GM21423 (cell line): ENCODE measurements at regions not wholly inside any gene's neighbourhood (a gene's known extent, or its start where the extent isn't known, plus 50 kb on each side); places are given as distances from the start of the nearest gene placed in this dataset.
"Not testable (repeated sequence)": the region's sequence is repeated elsewhere in the genome, so short reads cannot be mapped to it uniquely, and the experiment has no call there.

Experiments
- ATAC-seq: cut with Tn5 transposase; IDR thresholded peaks from one replicate; pipeline ENCODE4 v1.9.1; 2021; ENCODE audit warnings: mild to moderate bottlenecking, moderate library complexity; ENCODE audit not compliant: unreplicated experiment

DNA sequence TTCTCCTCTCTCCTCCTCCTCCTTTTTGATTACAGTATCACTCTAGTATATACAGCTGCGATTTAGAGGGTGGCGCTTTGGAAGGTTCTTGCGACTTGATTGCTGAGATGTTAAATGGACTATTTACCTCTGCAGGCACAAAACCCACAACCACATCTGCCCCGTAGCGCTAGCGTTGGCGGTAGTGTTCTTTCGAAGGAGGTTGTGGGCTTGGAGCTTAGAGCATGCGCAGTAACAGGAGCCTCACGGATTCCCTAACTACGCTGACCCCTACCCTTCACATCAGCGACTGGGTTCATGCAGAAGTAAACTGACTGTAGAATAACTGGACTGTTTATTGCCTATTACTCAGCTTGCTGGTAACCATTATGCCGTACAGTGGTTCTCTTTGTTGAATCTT lies 58.0 kb downstream of the CGGBP1 start:
- ATAC-seq: no peak

DNA sequence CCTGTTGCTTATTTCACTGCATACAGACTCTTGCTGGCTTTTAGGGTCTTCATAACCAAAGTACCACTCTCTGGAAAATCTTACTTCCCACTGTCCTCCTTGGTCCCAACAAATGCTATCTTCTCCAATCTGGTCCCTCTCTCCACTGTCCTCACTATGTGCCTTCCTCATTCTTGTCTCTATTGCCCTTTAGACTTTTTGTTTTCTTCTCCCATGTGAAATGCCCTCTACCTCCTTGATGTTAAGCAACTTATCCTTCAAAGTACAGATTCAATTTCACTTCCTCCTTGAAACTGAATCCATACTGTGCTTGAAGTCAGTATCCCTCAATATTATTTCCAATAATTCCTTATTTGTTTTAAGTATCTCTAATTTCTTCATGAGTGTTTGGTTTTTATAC lies 60.8 kb downstream of the CGGBP1 start:
- ATAC-seq: no peak

- ATAC-seq: peak; percentile 97
These were observed 61.5 kb downstream of the CGGBP1 start for GRCh38 chr3:87997298-87997697.

- ATAC-seq: no peak
These were observed 61.9 kb downstream of the CGGBP1 start for GRCh38 chr3:87996882-87997281.

DNA sequence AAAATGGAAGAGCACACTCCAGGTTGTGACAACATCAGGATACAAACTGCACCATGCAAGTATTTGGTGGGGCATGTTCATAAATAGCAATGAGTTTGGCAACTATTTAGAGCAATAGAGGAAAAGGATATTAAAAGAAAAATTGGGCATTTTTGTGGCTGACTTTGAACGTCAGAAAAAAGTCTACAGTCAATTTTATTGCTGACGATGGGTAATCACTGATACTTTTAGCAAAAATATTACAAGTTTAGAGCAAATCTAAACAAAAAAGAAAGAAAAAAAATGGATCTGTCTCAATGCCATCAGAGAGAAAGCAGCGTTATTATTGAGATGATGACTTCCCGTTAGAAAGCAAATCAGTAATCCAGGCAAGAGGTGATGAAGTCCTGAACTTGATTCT lies 65.2 kb downstream of the CGGBP1 start:
- ATAC-seq: no peak

- ATAC-seq: no peak
These were observed 70.9 kb downstream of the CGGBP1 start for GRCh38 chr3:87987952-87988351.

GRCh38 chr3:87982421-87982820 lies 76.4 kb downstream of the CGGBP1 start:
- ATAC-seq: no peak

GRCh38 chr3:87979527-87979926 lies 79.3 kb downstream of the CGGBP1 start:
- ATAC-seq: no peak

GRCh38 chr3:87977765-87978164 lies 81.0 kb downstream of the CGGBP1 start:
- ATAC-seq: no peak

- ATAC-seq: no peak
These were observed 83.1 kb downstream of the CGGBP1 start for GRCh38 chr3:87975716-87976115.

DNA sequence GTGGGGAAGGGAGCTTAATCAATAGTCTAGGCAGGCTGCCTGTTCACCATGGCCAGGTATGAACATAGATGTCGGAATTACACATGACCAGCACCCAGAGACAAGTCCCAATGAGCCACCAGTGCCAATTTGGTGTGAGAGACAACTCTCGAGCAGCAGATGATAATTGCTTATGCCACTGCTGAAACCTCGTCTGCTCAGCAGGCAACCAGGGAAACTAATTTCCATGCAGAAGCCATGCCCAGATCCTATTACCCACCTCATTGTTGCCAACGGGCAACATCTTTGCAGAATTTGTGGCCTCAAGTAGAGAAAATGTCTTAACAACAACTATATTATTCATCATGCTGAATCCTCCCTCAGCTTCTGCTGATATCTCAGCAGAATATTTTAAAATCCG lies 84.9 kb downstream of the CGGBP1 start:
- ATAC-seq: no peak

GRCh38 chr3:87969620-87970019 lies 89.2 kb downstream of the CGGBP1 start:
- ATAC-seq: no peak

DNA sequence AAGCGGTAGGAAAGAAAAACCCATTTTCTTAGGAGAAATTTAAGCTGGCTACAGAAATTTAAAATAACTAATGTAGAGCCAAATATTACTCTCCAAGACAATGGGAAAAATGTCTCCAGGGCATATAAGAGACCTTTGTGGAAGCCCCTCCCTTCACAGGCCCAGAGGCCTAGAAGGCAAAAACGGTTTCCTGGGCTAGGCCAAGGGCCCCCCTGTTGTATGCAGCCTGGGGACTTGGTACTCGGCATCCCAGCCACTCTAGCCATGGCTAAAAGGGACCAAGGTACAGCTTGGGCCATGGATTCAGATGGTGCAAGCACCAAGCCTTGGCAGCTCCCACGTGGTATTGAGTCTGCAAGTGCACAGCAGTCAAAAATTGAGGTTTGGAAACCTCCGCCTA lies 90.1 kb downstream of the CGGBP1 start:
- no peak for ATAC-seq

DNA sequence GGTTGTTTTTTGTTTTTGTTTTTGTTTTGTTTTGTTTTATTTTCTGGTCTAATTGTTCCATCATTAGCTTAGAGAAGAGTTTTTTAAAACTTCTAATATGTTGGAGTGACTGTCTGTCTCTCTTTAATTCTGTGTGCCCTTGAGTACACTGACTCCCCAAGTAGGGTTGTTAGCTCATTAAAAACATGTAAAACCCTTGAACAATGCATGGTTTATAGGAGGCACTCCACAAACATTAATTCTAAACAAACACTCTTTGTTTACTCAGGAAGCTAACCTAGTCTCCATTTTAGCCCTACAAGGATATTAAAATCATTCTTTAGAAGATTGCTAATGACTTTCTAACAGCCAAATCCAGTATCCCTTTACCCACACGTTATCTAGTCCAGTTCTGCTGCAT lies 100.5 kb downstream of the CGGBP1 start:
- ATAC-seq: no peak

DNA sequence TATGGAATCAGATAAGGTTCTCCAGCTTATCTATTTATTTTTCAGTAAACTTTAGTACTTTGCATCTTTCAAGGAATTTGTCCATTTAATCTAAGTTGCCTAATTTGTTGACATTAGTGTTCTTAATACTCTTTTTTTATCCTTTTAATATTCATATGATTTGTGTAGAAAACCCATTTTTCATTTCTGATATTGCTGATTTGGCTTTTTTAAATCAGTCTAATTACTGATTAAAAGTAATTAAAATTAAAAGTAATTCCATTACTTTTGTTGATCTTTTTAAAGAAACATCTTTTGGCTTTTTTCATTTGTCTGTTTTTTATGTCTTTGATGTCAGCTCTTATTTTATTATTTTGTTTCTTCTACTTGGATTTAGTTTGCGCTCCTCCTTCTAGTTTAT lies 101.2 kb downstream of the CGGBP1 start:
- no peak for ATAC-seq

- ATAC-seq: no peak
These were observed 109.0 kb downstream of the CGGBP1 start for GRCh38 chr3:87949879-87950208.

DNA sequence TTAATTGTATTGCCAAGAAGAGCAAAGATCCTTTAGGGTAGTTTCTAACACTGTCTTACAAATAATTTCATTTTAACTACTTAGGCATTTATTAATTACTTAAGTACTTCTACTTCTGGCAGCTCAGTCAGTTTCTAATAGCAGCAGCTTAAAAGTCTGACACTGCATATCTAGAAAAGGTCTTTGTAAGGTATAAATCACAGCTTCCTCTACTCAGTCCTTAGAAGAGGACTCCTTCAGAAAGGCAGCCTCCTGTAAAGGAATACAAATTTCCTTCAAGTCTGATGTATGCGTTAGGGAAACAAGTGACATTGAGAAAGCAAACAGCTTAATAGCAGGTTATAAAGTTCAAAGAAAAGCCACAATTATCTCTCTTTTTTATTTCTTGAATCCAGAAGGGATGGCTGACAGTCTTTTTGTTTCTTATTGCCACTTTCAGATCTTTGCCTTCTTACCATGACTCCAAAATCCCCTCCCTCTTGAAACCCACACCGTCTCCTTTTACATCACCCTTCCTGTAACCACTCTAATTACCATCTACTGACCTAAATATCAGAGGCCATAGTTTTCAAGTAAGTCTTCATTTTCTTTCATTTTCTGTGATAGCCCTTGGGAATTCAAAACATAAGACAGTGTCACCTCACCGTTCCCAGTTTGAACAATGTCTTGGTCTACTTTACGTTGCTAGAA lies 109.5 kb downstream of the CGGBP1 start:
- ATAC-seq: peak; percentile 94

- ATAC-seq: not testable (repeated sequence)
These were observed 112.8 kb downstream of the CGGBP1 start for GRCh38 chr3:87946007-87946406.

- ATAC-seq: not testable (repeated sequence)
These were observed 116.5 kb downstream of the CGGBP1 start for GRCh38 chr3:87942256-87942655.

DNA sequence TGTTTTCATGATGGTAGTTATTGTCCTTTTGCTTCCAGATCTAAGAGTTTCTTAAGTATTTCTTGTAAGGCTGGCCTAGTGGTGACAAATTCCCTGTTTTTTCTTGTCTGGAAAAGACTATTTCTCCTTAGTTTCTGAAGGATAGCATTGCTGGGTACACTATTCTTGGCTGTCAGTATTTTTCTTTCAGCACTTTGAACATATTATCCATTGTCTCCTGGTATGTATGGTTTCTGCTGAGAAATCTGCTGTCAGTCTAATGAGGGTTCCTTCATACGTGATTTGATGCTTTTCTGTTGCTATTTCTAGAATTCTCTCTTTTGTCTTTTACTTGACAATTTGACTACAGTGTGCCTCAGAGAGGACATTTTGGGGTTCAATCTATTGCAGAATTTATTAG lies 134.3 kb downstream of the CGGBP1 start:
- no peak for ATAC-seq

DNA sequence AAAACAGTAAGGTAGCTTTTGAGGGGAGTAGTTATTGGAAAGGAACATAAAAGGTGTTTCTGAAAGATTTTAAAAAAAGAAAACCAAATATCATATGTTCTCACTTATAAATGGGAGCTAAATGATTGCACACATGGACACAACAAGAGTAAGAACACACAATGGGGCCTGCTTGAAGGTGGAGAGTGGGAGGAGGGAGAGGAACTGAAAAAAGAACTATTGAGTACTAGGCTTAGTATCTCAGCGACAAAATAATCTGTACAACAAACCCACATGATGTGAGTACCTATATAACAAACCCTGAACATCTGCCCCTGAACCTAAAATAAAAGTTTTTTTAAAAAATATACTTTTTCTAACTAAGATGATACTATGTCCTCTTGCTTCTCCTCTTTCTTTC lies 138.3 kb downstream of the CGGBP1 start:
- ATAC-seq: no peak

- ATAC-seq: no peak
These were observed 157.7 kb downstream of the CGGBP1 start for GRCh38 chr3:87901141-87901540.

DNA sequence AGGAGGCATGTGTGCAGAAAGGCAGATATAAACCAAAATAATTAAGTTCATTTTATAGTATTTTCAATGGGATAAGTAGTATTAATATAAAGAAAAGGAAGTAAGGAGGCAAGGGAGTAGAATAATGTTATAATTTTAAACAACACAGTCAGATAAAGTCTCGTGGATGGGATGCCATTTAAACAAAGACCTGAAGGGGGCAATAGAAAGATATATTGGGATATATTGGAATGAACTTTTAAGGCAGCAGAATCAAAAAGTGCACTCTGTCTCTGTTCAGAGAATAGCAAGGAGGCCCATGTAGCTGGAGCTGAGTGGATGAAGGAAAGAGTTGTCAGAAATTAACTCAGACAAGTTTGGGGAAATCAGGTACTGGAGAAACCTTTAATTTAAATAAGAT lies 158.7 kb downstream of the CGGBP1 start:
- ATAC-seq: no peak
